Neural progenitor cell (in vitro differentiated cells): ENCODE measurements at regions not wholly inside any gene's neighbourhood (a gene's known extent, or its start where the extent isn't known, plus 50 kb on each side); places are given as distances from the start of the nearest gene placed in this dataset.
A peak's percentile ranks its signal among the peaks of the same experiment; 100 is the strongest.

Experiments
- DNase-seq: peaks from one replicate; pipeline ENCODE4 v3.0.0-alpha.2; 2016; ENCODE audit warnings: low spot score
- H2AFZ ChIP-seq: fragments of 200-600 bp; sonication (generic); replicated peaks from 2 replicates; pipeline ENCODE4 v1.6.1; 2016; ENCODE audit warnings: antibody characterized with exemption
- H3F3A ChIP-seq: fragments of 200-600 bp; sonication (generic); 2 replicates; pipeline ENCODE4 v1.6.1; 2016; ENCODE audit warnings: antibody characterized with exemption, low read depth
- H3K27ac ChIP-seq: fragments of 200-600 bp; sonication (generic); 2 replicates; pipeline ENCODE4 v1.5.1; 2016; ENCODE audit warnings: mild to moderate bottlenecking
- H3K27me3 ChIP-seq: fragments of 200-600 bp; sonication (generic); 2 replicates; pipeline ENCODE4 v1.6.1; 2016; ENCODE audit warnings: mild to moderate bottlenecking, moderate library complexity
- H3K36me3 ChIP-seq: fragments of 200-600 bp; sonication (generic); 2 replicates; pipeline ENCODE4 v1.5.1; 2016
- H3K4me1 ChIP-seq: fragments of 200-600 bp; sonication (generic); 2 replicates; pipeline ENCODE4 v1.6.1; 2016; ENCODE audit warnings: mixed run types
- H3K4me2 ChIP-seq: fragments of 200-600 bp; sonication (generic); 2 replicates; pipeline ENCODE4 v1.6.1; 2016
- H3K4me3 ChIP-seq: fragments of 200-600 bp; sonication (generic); 2 replicates; pipeline ENCODE4 v1.5.1; 2016
- H3K79me2 ChIP-seq: fragments of 200-600 bp; sonication (generic); 2 replicates; pipeline ENCODE4 v1.6.1; 2016; ENCODE audit warnings: low read depth
- H3K9ac ChIP-seq: fragments of 200-600 bp; sonication (generic); 2 replicates; pipeline ENCODE4 v1.6.1; 2016
- H3K9me3 ChIP-seq: fragments of 200-600 bp; sonication (generic); 2 replicates; pipeline ENCODE4 v1.5.1; 2016; ENCODE audit warnings: low read depth
- H4K20me1 ChIP-seq: fragments of 200-600 bp; sonication (generic); 2 replicates; pipeline ENCODE4 v1.6.1; 2016; ENCODE audit warnings: low read depth
- H3K27ac Mint-ChIP-seq: 3 replicates; pipeline ENCODE4 v1.8.0; 2021; ENCODE audit warnings: mixed read lengths
- H3K27me3 Mint-ChIP-seq: 2 replicates; pipeline ENCODE4 v1.8.0; 2022; ENCODE audit warnings: low read depth, mild to moderate bottlenecking, inconsistent platforms, moderate library complexity, mixed read lengths; ENCODE audit not compliant: insufficient read depth
- H3K36me3 Mint-ChIP-seq: 3 replicates; pipeline ENCODE4 v1.8.0; 2021; ENCODE audit warnings: mixed read lengths
- H3K4me1 Mint-ChIP-seq: 3 replicates; pipeline ENCODE4 v1.8.0; 2021; ENCODE audit warnings: mixed read lengths
- H3K4me3 Mint-ChIP-seq: 3 replicates; pipeline ENCODE4 v1.8.0; 2021; ENCODE audit warnings: mild to moderate bottlenecking, moderate library complexity, mixed read lengths
- H3K9me3 Mint-ChIP-seq: 3 replicates; pipeline ENCODE4 v1.8.0; 2020; ENCODE audit warnings: mixed read lengths
- EZH2 ChIP-seq: fragments of 200-600 bp; sonication (generic); IDR thresholded peaks from 2 replicates; pipeline ENCODE4 v1.6.1; 2017; ENCODE audit warnings: antibody characterized with exemption, mild to moderate bottlenecking, moderate library complexity
- EZH2phosphoT487 ChIP-seq: fragments of 200-600 bp; sonication (generic); IDR thresholded peaks from 2 replicates; pipeline ENCODE4 v1.6.1; 2017; ENCODE audit warnings: antibody characterized with exemption
- TF ChIP-seq, protein P1 (sequence below): fragments of 200-600 bp; sonication (generic); IDR thresholded peaks from 2 replicates; pipeline ENCODE4 v1.5.1; 2017; ENCODE audit warnings: antibody characterized with exemption, mild to moderate bottlenecking

DNA sequence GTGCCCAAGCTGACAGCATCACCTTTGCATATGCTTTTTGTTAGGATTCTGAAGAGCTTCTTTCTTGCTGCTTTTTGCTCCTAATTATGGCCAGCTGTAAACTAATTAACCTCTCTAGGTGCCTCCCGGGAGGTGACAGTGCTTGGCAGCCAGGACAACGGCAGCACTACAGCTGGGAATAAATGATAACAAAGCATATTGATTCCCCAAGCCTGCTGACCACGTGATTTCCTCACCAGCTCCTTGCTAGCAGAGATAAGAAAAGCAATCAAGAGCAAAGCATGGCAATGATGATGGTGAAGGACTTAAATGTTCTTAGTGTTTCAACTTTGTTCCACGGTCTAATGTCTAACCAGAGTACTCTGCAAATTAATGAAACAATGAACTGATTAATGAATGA is 1074.4 kb upstream of the GYPC start:
- Histone ChIP-seq H3K4me1 (peaks cover 12% of the 10 kb centered on the region), H2AFZ (peak overlapping the region; percentile 71), H3K9me3 (no peaks in the 10 kb centered on the region), H3F3A (no peaks in the 10 kb centered on the region), H3K4me2 (peak overlapping the region; percentile 22), H3K4me3 (no peak overlapping the region), H3K27ac (no peak overlapping the region), H3K27me3 (no peaks in the 10 kb centered on the region), H3K9ac (no peak overlapping the region), H4K20me1 (no peaks in the 10 kb centered on the region), H3K36me3 (no peaks in the 10 kb centered on the region), H3K79me2 (no peaks in the 10 kb centered on the region)
- H3K36me3 Mint-ChIP-seq: no peaks in the 10 kb centered on the region
- no peaks in the 10 kb centered on the region for H3K4me1 Mint-ChIP-seq
- peaks cover 2% of the 10 kb centered on the region for H3K27me3 Mint-ChIP-seq
- H3K27ac Mint-ChIP-seq: no peak overlapping the region
- no peak for TF ChIP-seq EZH2
- no peak for TF ChIP-seq EZH2phosphoT487
- TF ChIP-seq, protein P1, sequence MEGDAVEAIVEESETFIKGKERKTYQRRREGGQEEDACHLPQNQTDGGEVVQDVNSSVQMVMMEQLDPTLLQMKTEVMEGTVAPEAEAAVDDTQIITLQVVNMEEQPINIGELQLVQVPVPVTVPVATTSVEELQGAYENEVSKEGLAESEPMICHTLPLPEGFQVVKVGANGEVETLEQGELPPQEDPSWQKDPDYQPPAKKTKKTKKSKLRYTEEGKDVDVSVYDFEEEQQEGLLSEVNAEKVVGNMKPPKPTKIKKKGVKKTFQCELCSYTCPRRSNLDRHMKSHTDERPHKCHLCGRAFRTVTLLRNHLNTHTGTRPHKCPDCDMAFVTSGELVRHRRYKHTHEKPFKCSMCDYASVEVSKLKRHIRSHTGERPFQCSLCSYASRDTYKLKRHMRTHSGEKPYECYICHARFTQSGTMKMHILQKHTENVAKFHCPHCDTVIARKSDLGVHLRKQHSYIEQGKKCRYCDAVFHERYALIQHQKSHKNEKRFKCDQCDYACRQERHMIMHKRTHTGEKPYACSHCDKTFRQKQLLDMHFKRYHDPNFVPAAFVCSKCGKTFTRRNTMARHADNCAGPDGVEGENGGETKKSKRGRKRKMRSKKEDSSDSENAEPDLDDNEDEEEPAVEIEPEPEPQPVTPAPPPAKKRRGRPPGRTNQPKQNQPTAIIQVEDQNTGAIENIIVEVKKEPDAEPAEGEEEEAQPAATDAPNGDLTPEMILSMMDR: no peak
- peak; percentile 11 for DNase-seq
- H3K4me3 Mint-ChIP-seq: no peak overlapping the region
- no peaks in the 10 kb centered on the region for H3K9me3 Mint-ChIP-seq

DNA sequence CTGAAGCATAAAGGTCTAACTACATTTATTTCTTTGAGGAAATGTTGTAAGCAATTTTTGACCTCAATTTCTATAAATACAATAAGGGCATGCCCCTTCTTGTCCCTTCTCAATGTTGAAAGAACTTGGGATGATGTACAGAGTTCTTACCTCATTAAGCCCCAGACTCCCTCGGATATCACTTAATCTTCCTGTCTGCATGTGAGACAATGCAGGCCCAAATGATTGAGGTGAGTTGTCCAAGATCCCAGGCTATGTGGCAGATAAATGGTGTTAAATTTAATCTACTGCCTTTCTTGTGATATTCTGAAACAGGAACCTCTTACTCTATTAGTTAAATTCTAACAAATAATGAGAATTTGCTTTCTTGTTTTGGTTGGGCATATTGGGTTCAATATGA is 1073.4 kb upstream of the GYPC start:
- H3K36me3 ChIP-seq: no peaks in the 10 kb centered on the region
- H2AFZ ChIP-seq: no peak overlapping the region
- no peaks in the 10 kb centered on the region for H3K79me2 ChIP-seq
- Mint-ChIP-seq H3K36me3 (no peaks in the 10 kb centered on the region), H3K4me3 (no peak overlapping the region), H3K4me1 (no peaks in the 10 kb centered on the region), H3K9me3 (no peaks in the 10 kb centered on the region), H3K27ac (no peak overlapping the region), H3K27me3 (peaks cover 2% of the 10 kb centered on the region)
- no peak overlapping the region for H3K9ac ChIP-seq
- peaks cover 12% of the 10 kb centered on the region for H3K4me1 ChIP-seq
- H3K4me3 ChIP-seq: no peak overlapping the region
- H3K4me2 ChIP-seq: no peak overlapping the region
- no peaks in the 10 kb centered on the region for H3K27me3 ChIP-seq
- no peak overlapping the region for H3K27ac ChIP-seq
- no peaks in the 10 kb centered on the region for H3K9me3 ChIP-seq
- DNase-seq: no peak
- no peaks in the 10 kb centered on the region for H4K20me1 ChIP-seq
- TF ChIP-seq EZH2phosphoT487: no peak
- TF ChIP-seq, protein P1: no peak
- TF ChIP-seq EZH2: no peak
- no peaks in the 10 kb centered on the region for H3F3A ChIP-seq

DNA sequence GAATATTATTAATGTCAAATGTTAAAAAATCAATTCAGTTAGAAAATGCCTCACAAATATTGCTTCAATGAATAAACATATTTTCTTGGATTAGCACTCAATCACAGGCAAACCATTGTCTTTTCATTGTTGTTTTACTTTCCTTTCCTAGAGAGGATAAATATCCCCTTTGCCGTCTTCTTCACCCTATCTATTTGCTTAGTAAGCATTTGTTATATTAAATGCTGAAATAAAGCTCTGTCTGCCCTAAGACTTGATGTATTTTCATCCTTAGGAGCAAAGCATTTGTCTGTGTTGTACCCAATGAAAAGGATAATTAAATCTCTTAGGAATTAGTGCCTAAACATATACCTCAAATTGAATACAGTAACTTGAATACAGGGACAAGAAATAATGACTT is 1071.2 kb upstream of the GYPC start:
- H3K27ac ChIP-seq: no peak overlapping the region
- H3K36me3 ChIP-seq: no peaks in the 10 kb centered on the region
- no peaks in the 10 kb centered on the region for H3F3A ChIP-seq
- H2AFZ ChIP-seq: no peak overlapping the region
- H3K9me3 Mint-ChIP-seq: no peaks in the 10 kb centered on the region
- H3K4me3 Mint-ChIP-seq: no peak overlapping the region
- H3K4me1 Mint-ChIP-seq: no peaks in the 10 kb centered on the region
- H3K27me3 Mint-ChIP-seq: peaks cover 2% of the 10 kb centered on the region
- H3K79me2 ChIP-seq: no peaks in the 10 kb centered on the region
- no peak for DNase-seq
- H3K4me2 ChIP-seq: no peak overlapping the region
- no peaks in the 10 kb centered on the region for H3K36me3 Mint-ChIP-seq
- TF ChIP-seq EZH2phosphoT487 (no peak), EZH2 (no peak)
- TF ChIP-seq, protein P1: no peak
- no peak overlapping the region for H3K4me3 ChIP-seq
- no peak overlapping the region for H3K9ac ChIP-seq
- peaks cover 12% of the 10 kb centered on the region for H3K4me1 ChIP-seq
- no peaks in the 10 kb centered on the region for H4K20me1 ChIP-seq
- H3K27ac Mint-ChIP-seq: no peak overlapping the region
- no peaks in the 10 kb centered on the region for H3K9me3 ChIP-seq
- H3K27me3 ChIP-seq: no peaks in the 10 kb centered on the region
